H1 (cell line): ENCODE measurements at regions not wholly inside any gene's neighbourhood (a gene's known extent, or its start where the extent isn't known, plus 50 kb on each side); places are given as distances from the start of the nearest gene placed in this dataset.

ENCODE experiments used
- CHD1 ChIP-seq: IDR thresholded peaks from 2 replicates; pipeline ENCODE4 v1.6.1; 2012; ENCODE audit warnings: low read depth, low read length, improper control_type of control experiment
- CTCF ChIP-seq, 3 experiments: IDR thresholded peaks; 1 replicate in 2 of 3; 2 replicates in 1 of 3; pipeline versions ENCODE4 v1.5.1 to v1.6.1; 2011; ENCODE audit warnings: low read length in 3 of 3, mild to moderate bottlenecking in 3 of 3, inconsistent platforms in 2 of 3, low read depth in 1 of 3, moderate library complexity in 1 of 3; ENCODE audit not compliant: insufficient read depth in 1 of 3; ENCODE audit errors: control extremely low read depth in 1 of 3
- EP300 ChIP-seq, 2 experiments: IDR thresholded peaks; 1 replicate in 1 of 2; 2 replicates in 1 of 2; pipeline ENCODE4 v1.6.1; 2011 to 2012; ENCODE audit warnings: low read depth in 2 of 2, low read length in 2 of 2, mild to moderate bottlenecking in 2 of 2, borderline replicate concordance in 1 of 2, inconsistent platforms in 1 of 2, moderate library complexity in 1 of 2
- POLR2AphosphoS5 ChIP-seq: IDR thresholded peaks from 2 replicates; pipeline ENCODE4 v1.6.1; 2011; ENCODE audit warnings: low read depth, low read length

- TF ChIP-seq EP300 (IDR thresholded peaks at IDR 0.05; ENCODE audit: borderline replicate concordance in 1 of 2, low read depth in 2 of 2, low read length in 2 of 2) (no peak), CTCF (IDR thresholded peaks at IDR 0.05; ENCODE audit: control extremely low read depth in 1 of 3, insufficient read depth in 1 of 3, low read depth in 1 of 3, low read length in 3 of 3) (no peak), POLR2AphosphoS5 (no peak), CHD1 (no peak)
Observed at GRCh38 chr1:229047161-229047839, 223.6 kb upstream of the RAB4A start.
